Renal cortical epithelial cell (primary cell): ENCODE measurements at regions not wholly inside any gene's neighbourhood (a gene's known extent, or its start where the extent isn't known, plus 50 kb on each side); places are given as distances from the start of the nearest gene placed in this dataset.

Experiments used
- DNase-seq: peaks from one replicate; pipeline ENCODE4 v3.0.0-alpha.2; 2011; ENCODE audit warnings: low read depth

DNA sequence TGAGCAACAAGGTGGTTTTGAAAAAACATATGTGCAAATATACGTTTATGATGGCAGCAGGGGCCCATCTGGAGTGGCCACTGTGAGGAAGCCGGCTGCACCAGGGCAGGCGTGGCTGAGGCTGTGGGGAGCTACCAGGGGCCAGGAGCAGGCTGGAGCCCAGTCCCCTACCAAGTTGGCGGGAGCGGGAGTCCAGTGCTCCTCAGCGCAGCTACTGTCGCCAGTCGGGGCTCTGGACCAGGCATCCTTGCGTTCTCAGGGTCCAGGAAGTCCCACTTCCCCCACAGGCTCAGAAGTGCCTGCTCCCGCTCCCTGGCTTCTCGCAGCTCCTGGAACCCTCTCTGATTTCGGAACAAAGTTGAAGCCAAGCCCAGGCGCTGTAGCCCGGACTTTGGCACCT lies 1377.5 kb upstream of the FLRT2 start:
- DNase-seq = no peak

DNA sequence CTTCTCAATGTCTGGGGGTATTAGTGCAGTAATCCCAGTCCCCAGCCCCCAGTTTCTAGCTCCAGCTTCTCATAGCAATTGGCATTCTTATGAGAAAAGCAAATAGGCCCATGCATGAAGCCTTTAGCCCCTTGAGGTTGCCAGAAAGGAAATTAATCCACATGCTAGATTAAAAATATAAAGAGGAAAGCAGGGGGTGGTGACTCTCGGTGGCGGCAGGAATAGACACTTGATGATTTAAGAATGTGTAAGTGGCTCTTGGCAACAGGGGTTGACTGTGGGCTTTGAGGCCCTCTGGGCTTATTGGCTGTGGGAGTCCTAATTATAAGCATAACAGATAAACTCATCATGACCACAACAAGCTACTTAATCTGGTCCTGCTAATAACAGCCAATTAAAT lies 1367.3 kb upstream of the FLRT2 start:
- no peak for DNase-seq

DNA sequence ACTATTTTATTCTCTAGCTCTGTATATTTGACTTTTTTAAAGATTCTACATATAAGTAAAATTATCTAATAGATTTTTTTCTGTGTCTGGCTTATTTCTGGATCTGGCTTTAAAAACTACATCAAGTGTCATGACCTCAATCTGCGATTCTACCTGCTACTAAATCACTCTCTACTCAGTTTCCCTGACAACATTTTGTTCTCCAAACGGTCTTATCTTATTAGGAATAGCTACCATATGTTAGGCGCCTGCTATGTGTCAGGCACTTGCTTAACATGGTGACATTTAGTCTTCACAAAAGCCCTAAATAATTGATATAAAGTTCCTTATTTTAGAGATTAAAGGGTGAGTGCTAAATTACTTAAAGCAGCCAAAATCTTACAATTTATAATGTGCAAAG lies 1362.9 kb upstream of the FLRT2 start:
- no peak for DNase-seq

DNA sequence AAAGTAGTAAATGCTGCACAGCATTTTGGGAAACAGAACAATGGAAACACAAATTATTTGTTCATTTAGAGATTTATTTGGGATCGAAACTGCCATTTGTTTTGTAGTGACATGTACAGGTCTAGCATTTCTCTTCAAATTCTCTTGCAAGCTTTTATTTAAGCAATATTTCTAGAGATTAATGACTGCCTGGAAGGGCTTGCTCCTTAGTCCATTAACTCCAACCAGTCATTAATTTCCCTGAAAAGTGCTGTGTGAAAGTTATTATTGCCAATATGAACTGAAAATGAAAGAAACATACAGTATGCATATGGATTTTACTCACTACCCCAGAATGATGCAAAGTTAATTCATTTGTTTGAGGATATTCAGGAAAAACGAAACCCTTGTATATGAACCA lies 1349.6 kb upstream of the FLRT2 start:
- no peak for DNase-seq

DNA sequence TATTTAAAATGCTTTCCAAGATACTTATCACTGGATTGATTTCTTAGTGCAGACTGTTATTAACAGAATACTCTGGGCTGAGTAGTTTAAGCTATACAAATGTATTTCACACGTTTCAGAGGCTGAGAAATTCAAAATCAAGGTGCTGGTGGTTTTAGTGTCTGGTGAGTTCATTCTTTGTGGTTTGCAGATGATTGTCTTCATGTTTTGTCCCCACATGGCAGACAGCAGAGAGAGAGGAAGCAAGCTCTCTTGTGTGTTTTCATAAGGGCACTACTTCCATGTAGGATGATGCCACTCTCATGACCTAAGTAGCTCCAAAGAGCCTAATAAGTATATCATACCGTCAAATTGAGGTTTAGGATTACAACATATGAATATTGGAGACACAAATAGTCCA lies 1348.9 kb upstream of the FLRT2 start:
- DNase-seq = no peak

DNA sequence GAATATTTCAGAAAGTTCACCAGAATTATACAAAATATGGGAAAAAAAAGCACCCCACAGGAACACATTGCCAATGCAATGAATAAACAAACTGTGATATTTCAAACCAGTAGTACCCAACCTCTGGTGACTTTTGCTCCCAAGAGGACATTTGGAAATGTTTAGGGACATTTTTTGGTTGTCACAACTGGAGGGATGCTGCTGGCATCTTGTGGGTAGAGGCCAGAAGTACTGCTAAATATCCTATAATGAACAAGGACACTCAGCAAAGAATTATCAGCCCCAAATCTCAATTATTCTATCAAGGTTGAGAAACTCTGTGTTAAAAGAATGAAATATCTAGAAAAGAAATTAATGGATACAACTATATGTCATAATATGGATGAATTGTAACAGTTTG lies 1334.4 kb upstream of the FLRT2 start:
- no peak for DNase-seq

DNA sequence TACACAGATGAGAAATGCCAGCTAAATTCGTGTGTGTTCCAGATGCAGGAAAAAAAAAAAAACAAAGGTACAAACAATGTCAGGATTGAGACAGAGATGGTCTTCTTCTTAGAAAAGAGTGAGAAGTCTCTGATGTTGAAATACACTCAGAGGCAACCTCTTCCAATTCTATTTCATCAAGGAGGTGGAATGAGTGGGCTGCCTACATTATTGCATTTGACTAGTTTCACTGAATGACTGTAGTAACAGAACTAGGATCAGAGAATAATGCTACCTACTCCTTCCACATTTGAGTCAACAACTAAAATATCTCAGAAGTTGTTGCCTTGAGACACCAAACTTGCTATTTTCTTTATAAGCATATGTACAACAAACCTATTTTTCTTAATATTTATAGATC lies 1332.2 kb upstream of the FLRT2 start:
- no peak for DNase-seq

DNA sequence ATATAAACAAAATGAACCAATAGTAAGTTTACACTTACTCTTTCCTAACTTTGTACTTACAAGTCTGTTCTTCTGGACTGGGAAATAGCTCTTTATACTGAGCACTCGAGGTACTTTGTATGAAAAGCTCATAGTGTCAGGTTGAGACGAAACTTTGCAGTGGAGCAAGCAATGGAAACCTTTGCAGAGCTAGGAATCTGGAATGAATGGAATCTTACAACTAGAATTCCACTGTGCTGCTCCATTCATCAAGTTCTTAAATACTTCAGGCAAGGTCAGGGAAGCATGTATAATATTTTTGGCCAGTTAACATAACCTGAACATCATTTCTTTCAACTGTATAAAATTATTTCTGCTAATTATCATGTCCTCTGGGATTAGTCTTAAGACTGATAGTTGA lies 1327.5 kb upstream of the FLRT2 start:
- peak; percentile 2 for DNase-seq

DNA sequence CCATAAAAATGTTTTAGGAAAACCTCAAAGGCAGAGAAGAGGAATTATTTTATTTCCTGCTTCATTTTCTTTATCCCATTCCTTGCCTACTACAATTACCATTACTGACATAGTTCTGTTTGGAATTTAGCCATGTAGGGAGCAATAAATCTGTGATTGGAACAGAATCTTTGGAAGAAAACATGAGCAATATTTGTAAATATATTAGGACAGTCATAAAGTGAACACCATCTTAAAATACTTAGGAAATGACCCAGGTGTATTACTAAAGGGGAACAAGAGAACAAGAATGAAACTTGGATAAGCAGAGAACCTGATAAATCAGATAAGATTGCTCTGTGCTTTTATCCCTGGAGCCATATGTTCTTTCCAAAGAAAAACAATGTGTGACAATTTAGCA lies 1326.0 kb upstream of the FLRT2 start:
- DNase-seq = no peak

DNA sequence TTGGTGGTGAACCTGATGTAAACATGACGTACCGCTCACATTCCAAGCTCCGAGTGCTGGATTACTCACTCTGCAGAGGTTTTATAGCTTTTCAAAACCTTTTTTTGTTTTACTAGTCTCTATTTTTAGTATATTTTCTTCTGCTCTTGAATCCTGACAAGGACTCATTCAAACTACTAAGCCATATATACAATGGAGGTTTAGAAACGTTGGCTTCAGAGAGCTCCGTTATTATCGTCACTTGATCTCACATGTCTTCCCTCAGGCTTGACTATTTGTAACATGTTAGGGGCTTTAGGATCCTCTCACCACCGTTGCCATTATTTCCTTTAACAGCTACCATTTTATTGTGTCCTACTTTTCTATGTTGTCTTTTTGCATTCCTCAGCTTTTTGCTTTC lies 1321.5 kb upstream of the FLRT2 start:
- no peak for DNase-seq

DNA sequence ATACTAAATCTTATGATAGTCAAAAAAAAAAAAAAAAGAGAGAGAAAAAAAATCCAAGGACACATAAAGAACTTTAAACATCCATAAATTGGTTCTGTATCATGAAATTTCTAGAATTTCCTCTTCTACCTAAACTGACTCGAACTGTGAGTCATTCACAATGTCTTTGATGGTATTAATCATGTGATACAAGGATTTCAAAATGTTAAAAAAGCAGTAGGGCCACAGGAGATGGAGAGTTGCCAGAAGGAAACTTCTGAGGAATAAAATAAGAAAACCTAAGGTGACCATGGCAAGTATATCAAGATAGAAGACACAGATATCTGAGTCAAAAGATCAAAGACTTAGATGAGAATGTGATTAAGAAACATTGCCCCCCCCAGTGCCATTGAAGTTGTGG lies 1320.9 kb upstream of the FLRT2 start:
- DNase-seq = peak; percentile 15

DNA sequence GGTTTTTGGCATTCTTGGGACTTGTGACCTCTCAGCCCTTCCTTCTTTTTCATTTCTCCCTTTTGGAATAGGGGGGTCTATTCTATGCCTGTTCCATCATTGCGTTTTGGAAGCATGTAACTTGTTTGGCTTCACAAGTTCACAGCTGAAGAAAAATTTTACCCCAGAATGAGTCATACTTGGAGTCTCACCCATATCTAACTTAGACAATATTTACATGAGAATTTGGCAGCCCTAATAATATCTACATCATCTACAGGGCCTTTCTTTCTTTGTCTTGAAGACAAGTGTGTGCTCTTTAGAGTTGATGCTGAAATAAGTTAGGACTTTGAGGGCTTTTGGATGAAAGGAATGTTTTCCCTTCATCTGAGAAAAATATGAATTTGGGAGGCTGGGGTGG lies 1312.9 kb upstream of the FLRT2 start:
- DNase-seq = no peak

DNA sequence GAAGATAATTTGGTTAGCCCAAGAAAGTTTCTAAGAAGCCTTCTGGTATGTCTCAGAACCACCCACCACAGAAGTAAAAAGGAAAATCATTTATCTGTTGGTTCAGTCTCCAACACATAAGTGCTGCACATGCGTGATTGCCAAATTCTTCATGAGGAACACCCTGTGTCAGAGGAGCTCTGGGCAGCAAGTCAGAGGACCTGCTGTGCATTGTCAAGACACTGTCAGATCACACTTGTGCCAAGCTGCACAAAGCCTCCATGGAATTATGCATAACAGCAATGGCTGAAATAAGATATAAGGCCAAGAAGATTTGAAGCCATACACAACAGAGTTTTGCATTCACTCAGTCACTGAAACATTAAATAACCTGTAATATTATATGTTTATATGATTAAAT lies 1304.7 kb upstream of the FLRT2 start:
- DNase-seq = no peak

DNA sequence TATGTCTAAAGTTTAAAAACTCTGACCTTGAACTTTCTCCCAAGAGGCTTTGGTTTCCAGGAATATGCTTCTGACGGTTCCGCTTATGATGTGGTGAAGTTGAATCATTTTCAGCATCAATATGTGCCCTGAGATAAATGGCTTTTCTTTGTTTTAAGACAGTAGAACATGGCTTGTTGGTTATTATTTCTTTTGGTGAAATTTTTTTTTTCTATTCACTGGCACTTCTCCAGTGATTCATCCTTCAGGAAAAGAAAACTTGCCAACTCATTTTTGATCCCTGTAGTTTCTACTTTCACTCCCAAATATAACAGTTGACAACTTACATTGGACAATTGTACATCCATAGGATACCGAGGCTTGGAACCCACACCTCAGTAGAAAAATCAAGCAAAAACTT lies 1301.2 kb upstream of the FLRT2 start:
- DNase-seq = no peak

DNA sequence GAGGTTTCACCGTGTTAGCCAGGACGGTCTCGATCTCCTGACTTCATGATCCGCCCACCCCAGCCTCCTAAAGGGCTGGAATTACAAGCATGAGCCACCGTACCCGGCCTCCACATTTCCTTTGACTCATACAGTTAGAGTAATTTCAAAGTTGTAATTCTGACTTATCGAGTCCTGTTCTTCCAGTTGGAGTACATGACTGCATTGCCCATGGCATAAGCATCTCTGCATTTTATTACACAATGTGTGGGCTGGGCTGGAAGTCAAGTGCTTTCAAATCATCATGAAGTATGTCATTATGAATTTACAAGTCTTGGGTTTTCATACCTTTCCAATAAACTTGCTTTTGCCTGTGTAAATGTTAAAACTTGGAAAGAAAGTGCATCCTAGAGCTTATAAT lies 1295.7 kb upstream of the FLRT2 start:
- no peak for DNase-seq

DNA sequence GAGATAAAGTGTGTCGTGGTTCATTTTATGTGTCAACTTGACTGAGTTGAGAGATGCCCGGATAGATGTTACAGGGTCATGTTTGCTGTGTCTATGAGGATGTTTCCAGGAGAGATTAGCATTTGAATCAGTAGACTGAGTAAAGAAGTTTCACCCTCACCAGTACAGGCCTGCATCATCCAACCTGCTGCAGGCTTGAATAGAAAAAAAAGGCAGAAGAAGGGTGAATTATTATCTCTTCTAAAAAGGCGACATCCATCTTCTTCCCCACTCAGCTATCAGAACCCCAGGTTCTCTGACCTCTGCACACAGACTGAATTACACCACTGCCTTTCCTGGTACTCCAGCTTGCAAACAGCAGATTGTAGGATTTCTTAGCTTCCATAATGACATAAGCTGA lies 1293.7 kb upstream of the FLRT2 start:
- DNase-seq = no peak

DNA sequence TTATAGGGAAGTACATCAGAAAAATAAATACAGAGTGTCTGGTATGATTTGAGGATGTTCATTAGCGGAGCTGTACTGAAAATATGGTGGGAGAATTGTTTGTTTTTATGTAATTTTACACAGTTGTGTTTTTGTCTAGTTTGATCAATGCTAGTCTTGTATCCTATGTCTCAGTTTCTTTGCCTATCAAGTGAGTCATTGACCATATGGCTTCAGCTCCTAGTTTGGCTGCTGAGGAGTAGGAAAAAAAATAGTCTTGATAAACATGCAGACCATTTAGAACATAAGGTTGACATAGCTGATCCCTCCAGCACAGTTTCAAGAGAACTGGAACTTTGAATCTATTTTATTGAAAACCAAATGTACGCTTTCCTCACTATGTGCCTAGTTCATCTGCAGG lies 1292.1 kb upstream of the FLRT2 start:
- no peak for DNase-seq

DNA sequence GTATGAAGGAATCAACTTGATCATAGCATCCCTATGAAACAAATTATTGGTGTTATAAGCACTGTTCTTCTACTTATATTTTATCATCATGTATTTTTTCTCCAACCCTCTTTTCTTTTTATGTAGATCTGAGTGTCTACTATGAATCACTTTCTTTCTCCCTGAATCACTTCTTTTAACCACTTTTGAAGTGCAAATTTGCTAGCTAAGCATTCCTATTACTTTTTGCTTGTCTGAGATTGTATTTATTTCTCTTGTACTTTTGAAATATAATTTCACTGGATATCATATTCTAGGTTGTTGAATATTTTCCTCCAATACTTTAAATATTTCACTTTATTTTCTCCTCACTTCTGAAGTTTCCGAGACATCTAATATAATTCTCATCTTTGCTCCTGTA lies 1282.3 kb upstream of the FLRT2 start:
- no peak for DNase-seq

DNA sequence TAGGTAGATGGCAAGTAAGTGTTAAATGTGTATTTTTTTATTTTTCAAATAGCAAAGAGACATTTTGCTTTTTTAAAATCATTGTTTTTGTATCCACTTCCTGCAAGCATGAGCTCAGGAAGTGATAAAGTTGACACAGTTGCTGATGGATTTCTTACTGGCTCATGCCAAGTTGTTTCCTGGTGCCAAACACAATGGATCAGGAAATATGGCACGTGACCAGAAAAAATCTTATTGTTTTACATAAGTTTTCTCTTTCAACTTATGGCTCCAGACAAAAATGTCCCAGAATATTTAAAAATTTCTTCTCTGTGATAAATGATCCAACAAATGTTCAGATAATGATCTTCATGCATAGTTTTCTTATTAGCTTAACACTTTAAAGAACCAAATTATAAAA lies 1279.1 kb upstream of the FLRT2 start:
- peak; percentile 0 for DNase-seq

DNA sequence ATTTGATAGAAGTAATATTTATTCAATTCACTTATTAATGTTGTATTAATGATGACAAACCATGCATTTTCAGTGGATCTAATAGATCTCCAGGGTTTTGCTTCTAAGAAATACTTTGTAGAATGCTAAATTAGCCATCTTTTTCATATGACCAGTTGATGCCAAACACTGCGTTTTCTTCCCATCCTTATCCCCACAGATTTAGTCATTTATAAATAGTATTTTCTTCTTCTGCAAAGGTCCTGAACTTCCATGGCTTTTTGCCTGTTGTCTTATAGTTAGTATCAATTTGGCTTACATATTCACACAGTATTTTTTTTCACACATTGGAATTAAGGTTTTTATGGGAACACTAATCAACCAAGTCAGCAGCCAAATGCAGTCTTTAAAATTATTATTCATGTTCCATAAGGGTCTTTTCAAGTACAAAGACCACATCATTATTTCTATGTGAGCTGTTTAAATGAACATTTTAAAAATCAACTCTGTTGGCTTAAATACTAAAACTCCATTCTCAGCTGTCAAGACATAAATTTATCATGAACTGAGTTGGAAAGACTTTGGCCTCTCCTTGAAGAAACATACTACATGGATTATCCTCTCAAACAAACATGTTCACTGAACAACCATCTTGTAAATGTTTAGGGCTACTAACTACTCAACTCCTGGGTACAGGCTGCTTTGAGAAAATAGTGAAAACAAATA lies 1278.4 kb upstream of the FLRT2 start:
- DNase-seq = no peak

DNA sequence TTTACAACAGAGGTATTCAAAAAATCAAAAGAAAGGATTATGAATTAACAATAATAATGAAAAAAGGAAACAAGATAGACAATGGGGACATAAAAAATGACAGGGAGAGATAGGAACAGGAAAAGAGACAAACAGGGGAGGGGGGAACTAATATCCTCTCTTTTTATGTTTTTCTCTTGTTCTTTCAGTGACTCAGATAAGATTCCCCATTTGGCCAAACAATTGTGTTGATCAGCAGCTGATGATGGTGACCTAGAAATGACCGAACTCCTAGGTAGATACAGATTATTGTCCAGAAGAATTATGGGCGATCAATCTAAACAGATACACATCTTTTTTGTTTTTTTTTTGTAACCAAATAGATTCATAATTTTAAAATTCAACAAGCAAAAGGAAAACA lies 1277.2 kb upstream of the FLRT2 start:
- no peak for DNase-seq

DNA sequence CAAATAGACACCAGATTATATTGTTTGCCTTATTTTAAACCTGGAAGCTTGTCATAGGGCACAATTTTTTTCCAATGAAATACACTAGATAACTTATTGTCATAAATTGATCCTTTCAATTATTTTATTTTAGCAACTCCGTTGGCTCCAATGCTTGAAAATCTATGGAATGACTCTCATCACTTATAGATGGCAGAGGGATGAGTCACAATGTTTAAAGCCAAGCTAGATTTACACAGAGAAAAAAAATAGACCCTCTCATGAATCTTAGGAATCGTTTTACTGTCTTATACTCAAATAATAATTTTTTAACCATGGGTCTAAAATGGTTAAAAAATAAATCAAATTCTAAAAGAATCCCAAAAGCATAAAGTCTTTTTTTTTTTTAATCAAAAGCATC lies 1276.6 kb upstream of the FLRT2 start:
- no peak for DNase-seq

DNA sequence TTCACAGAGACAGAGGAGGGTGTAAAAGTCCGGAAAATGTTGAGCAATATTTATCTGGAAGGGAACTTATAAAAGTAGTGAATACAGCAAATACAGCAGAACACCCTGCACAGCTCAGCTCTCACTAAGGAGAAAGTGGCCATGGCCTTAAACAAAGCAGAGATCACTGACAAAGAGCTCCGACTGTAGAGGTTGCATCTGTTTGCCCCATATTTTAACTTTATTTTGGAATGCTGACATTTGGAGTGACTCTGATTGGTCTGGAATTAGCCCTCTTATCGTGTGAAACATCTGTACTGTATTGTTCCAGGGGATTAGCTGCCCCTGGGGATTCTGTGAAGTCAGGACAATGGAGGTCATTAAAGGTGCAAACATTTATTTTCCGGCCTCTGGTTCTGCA lies 1275.7 kb upstream of the FLRT2 start:
- no peak for DNase-seq

DNA sequence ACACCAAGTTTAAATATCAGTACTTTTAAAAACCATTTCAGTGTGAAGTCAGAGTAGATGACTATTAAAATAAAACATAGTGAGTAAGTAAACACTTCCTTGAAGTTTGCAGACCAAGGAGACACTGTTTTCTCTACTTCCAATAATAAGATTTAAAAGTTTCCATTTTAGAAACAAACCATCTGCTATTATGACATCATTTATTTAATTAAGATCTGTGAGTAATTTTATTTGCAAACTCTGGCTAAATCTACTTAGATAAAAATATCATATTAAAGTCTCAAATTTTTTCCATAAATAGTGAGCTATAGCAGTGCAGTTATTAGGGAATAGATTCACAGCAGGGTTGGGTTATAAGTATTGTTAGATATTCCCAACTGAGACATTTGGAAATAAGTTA lies 1267.0 kb upstream of the FLRT2 start:
- no peak for DNase-seq

DNA sequence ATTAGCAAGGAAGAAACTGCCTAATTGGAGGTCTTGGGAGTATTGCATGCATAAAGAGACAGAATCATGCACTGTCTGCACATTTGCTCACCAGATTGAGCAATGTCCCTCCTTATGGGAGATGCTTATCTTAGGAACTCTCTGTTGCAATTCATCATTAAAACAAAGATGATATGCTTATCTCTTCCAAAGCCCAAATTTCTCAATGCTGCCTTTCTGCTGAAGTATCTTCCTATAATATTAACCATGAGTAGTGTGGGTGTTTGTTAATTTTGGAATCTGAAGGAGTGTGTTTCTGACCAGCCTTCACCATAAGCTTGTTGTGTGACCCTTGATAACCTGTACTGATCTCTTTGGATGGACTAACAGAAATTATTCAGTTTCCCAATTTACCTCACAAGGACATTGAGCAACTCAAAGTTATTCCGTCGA lies 1257.6 kb upstream of the FLRT2 start:
- no peak for DNase-seq
